ENCODE measurements at regions not wholly inside any gene's neighbourhood (a gene's known extent, or its start where the extent isn't known, plus 50 kb on each side); places are given as distances from the start of the nearest gene placed in this dataset.
"Not testable (repeated sequence)": the region's sequence is repeated elsewhere in the genome, so short reads cannot be mapped to it uniquely, and the experiment has no call there.

DNA sequence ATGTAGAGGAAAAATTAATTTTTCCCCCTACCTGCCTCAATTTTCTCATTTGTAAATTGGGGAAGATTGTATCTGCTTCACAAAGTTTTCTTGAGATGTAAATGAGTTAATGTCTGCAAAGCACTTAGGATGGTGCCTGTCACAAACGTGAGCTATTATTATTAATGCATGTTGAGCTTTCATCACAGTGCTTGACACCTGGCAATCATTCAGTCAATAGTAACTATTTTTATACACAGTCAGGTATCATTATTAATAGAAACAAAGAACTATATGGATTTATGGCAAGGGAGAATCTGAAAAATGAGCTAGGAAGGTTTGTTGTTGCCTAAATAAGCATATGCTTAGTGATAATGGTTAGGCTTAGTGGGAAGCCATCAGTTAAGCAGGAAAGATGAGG, 238.2 kb upstream of the GRM7 start:
- DNase-seq: no peak

DNA sequence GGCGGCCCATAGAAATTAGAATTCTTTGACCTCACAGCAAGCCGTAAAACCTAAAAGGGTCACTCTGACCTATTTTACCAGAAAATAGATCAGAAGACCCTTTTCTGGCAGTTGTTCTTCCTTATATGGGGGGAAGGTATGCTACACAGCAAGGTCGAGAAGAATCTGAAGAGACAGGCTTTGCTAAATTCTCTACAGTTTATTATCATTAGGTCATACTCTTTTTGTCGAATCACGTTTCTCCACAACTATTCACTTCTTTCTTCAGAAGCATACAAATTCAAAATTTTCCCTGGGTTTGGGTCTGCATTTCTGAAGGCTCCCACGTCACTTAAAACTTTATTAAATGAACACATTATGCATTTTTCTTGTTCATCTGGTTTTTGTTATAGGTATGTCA, 229.5 kb upstream of the GRM7 start:
- no peak for DNase-seq

DNA sequence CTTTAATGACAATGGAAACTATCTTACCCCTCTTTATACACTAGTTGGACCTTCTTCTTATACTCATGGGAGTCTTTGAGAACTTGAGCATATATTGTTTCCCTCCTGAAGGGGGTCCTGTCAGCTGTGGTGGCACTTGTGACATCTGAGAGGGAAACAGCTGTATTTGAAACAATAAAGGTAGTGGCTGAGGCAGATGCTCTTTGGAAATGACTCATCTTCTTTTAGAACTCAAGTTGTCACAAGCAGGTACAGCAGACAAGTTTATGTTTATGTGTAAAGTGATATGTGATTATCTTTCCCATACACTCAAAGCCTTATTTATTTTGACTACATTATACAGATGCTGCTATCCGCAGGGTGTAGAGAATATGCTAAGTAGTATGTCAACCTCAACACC, 220.0 kb upstream of the GRM7 start:
- DNase-seq: no peak

DNA sequence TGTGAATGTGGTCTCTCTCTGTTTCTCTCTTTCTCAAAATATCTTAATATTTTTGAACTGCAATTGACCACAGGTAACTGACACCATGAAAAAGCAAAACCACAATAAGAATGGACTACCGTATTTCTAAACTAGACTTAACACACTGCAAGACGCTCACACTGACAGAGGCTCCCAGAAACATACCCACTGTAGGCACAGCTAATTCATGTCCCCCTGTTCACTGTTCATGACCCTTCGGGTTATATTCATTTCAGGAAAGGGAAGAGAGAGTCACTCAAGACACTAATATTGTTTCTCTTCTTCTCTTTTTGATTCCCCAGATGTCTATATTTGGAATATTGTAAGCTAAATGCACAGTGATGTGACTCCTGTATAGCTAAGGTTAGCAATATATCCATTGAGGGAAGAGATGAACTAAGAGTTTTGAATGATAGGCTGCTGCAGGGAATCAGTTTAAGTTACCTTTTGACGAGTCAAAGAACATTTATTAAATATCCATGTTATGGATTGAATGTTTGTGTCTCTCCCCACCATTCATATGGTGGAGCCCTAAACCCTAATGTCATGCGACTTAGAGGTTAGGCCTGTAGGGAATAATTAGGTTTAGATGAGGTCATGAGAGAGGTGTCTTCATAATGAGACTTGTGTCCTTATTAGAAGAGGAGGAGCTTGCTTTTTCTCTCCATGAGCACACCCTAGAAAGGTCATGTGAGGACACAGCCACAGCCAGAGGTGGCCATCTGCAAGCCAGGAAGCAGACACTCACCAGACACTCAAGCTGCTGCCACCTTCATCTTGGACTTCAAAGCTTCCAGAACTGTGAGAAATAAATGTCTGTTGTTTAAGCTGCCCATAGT, 216.6 kb upstream of the GRM7 start:
- DNase-seq: no peak

DNA sequence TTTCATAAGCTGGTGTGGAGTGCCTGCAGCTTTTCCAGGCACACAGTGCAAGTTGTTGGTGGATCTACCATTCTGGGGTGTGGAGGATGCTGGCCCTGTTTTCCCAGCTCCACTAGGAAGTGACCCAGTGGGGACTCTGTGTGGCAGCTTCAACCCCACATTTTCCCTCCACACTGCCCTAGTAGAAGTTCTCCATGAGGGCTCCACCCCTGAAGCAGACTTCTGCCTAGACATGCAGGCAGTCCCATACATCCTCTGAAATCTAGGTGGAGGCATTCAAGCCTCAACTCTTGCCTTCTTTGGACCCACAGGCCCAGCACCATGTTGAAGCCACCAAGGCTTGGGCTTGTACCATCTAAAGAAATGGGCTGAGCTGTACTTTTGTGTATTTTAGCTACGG, 206.2 kb upstream of the GRM7 start:
- no peak for DNase-seq

DNA sequence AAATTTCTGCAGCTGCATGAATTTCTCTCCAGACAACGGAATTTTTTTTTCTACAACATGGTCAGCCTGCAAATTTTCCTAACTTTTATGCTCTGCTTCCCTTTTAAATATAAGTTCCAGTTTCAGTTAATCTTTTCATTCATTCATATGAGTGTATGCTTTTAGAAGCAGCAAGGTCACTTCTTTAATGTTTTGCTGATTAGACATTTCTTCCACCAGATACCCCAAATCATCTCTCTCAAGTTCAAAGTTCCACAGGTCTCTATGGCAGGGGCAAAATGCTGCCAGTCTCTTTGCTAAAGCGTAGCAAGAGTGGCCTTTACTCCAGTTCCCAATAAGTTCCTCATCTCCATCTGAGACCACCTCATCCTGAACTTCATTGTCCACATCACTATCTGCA, 205.6 kb upstream of the GRM7 start:
- DNase-seq: no peak

DNA sequence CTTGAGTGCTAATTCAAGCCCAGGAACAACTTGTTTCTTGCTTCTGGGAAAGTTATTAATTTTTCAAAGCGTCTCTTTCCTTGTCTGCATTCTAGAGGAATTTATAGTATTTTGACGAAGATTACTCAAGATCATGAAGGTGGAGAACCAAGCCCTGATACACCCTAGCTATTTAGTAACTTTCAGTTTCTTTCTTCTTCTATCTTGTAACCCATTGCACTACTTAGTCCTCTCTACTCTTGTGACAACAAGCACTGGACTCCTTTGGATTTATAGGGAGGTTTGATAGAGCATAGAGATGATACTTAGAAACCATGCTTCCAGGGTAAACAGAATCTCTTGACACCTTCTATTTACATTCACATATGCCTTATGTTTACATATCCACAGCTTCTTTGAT, 203.3 kb upstream of the GRM7 start:
- DNase-seq: no peak

DNA sequence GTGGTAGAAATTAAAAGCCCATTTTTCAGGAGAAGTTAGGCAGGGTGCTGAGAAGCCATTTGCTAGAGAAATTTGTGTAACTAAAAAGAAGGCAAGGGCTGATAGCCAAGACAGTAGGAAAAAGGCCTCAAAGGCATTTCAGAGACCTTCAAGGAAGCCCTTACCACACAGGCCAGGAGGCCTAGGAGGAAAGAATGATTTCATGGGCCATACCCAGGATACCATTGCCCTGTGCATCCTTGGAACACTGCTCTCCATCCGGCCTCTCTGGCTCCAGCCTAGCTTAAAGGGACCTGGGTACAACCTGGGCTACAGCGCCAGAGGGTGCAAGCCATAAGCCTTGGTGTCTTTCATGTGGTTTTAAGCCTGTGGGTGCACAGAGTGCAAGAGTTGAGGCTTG, 193.6 kb upstream of the GRM7 start:
- DNase-seq: no peak

DNA sequence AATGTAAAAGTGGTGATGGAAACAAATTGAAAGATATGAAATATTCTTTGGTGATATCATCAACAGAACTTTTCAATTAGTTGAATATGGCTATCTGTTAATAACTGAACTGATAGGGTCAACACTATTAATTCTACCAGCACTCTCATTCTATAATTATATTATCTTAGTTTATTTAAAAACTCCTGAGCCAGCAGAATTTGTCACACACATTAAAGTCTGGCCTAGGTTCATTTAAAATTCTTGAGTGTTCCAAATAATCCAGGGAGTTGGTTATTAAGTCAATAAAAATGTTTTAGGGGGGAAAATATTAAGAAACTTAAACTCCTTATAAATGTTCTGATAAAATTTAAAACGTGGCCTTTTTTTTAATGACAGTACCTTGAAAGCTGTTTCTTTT, 189.6 kb upstream of the GRM7 start:
- no peak for DNase-seq

DNA sequence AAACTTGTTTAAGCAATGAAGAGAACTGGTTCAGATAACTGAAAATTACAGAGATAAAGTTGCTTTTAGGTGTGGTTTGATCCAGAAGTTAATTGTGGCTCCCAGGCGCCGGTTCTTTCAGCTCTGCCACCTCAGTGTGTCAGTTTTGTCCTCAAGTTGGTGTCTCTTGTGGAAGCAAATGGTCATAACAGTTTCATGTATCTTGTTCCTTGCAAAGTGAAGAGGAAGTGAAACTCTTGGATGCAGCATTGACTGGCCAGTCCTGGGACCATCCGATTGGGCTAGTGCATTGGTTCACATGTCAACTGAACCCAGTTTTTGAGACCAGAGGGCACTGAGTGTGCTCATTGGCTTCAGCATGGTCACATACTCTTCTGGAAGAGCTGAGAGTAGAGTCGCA, 181.4 kb upstream of the GRM7 start:
- DNase-seq: no peak

DNA sequence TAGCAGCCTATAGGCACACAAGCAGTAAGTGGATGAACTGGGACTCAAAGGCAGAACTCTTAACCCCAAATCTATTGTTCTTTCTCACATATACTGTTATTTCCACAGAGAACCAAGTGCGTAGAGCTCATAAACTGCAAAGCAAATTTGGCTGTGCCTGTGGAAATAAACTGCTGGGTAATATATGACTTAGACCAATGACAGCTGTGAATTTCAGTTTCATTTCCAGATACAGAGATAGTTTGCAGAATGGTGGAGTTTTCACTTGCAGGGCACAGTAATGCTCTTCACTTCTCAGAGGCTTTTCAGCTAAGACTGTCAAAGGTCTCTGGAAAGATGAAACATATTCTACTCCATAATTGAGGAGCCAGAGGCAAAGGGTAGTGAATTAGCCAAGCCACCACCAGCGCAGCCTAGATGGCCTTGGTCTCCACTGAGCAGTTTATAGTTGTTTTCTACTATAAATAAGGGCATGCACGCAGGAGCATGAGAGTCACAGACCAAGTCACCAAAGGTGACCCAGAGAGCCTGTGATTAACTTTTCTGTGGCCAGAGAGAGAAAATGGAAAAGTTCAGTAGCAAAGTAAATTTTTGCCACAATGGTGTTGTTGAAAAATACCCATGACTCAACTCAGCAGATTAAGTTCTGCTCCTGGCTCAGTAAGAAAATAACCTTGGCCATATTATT, 180.7 kb upstream of the GRM7 start:
- no peak for DNase-seq

DNA sequence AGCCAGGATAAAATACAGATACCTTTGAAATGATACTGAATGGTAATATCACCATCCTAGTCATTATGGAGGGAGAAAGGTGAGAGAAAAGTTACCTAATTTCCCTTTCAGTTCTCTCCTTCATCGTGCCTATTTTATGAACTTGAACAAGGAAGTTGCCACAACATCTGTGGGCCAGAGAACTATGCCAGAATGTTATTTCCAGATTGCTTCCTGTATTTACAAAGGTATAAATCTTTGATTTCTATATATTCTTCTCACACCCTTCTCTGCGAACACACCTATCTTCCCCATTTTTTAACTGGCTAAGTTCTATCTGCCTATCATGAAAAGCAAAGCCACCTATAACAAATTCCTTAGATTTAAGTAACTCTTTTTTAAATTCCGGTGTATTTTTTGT, 163.6 kb upstream of the GRM7 start:
- no peak for DNase-seq

DNA sequence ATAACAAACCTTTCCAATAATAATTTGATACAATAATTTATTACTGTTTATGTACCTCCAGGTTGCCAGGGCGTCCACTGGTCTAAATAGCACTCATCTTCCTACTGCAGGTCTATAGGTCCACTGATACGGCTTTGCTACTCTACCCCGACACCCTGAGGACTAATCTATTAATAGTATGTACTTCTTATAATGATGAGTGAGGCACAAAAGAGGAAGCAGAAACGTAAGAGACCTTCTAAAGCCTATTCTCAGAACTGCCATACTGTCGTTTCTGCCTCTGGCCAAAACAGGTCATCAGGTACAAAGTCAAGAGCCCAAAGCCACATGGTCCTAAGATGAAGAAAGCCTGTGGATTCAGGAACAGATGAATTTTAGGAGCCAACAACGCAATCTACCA, 163.2 kb upstream of the GRM7 start:
- DNase-seq: no peak

DNA sequence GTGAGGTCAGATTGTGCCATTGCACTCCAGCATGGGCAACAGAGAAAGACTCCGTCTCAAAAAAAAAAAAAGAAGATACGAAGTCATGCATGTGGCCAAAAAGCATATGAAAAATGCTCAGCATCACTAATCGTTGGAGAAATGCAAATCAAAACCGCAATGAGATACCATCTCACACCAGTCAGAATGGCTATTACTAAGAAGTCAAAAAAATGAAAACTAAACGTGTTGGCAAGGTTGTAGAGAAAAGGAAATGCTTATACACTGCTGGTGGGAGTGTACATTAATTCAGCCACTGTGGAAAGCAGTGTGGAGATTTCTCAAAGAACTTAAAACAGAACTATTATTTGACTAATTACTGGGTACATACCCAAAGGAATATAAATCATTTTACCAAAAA, 156.1 kb upstream of the GRM7 start:
- not testable (repeated sequence) for DNase-seq

DNA sequence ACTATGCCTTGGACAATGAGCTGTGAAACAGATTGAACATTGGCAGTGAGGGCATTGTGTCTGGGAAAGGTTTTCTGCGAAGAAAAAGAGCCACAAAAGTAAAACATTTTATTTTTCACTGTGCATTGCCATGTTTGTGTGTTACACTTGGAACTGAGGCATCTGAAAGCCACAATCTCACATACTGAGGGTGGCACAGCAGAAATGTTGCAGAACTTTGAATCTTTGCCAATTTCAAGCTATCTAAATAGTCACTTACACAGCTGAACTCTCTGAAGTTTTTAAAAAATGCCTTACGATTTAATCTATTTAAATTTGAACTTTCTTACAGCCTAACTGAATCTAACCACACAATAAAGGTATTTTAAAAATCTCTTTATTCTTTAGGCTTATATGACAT, 154.1 kb upstream of the GRM7 start:
- DNase-seq: no peak

DNA sequence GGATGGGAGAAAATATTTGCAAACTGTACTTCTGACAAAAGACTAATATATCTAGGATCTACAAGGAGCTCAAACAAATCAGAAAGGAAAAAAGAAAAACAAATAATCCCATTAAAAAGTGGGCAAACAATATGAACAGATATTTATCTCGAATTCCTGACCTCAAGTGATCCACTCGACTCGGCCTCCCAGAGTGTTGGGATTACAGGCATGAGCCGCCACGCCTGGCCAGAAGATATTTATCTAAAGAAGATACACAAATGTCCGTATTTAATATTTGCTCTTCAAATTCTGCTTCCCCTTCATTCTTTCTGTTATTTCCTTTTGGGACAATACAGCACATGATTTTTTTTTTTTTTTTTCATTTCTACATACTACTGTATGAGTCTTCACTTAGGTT, 151.7 kb upstream of the GRM7 start:
- no peak for DNase-seq

DNA sequence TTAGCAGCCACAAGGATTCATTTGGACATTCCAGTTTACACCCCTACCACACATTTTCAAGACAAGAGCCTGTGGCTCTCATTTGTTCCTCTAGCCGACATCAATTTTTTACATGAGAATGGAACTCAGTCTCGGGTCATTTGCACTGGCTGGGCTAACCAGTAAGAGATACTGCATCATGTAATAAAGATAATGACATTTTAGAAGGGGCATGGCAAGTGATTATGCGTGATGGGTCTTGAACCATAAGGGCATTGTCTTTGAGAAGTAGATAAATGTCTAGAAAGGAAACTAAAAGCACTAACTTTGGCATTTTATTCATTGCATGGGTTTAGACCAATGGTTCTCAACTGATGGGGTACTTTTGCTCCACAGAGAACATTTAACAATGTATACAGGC, 146.0 kb upstream of the GRM7 start:
- no peak for DNase-seq

DNA sequence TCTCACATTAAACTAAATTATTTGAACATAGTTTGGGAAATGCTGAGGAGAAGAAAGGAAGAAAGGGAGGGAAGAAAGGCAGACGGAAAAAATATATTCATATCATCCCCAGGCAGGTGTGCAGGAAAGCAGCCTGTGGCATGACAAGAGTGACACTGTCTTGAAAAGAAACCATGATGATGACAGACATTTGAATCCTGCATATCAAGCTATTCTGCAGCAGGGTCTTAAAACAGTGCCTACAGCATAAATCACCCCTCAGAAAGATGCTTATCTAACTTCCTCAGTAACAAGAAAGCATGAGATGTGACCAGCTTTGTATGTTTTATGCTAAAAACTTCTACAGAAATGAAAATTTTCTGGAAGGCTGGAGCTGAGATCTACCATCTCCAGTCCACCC, 144.5 kb upstream of the GRM7 start:
- DNase-seq: no peak

DNA sequence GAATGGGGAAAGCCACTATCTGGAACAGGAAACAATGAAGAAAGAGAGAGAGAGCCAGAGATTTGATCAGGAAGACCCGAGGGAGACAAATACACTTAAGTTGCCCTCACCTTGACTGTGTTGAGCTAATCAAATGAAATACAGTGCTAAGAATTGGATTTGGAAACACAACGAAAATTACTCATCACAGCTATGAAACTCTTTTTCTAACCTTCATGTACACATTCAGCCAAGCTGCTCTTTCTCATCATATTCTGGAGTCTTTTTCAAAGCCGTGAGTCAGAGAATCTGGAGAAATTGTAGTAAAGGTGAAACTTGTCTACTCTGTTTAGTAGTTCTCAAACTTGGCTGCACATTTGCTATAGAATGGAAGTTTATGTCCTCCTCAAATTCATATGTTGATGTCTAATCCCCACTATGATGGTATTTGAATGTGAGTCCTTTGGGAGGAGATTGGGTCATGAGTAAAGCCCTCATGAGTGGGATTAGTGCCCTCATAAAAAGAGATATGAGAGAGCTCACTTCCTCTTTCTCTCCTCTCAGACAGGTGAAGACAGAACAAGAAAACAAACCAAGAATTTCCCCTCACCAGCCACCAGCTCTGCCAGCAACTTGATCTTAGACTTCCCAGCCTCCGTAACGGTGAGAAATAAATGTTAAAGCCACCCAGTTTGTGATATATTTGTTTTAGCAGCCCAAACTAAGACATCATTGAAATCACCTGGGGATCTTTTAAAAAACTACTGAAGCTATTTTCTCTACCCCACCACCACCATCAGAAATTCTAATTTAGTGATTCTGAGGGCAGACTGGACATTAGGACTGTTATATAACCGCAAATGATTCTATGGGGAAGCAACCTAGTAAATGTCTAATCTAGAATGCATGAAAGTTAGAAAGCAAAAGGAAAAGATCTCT, 143.6 kb upstream of the GRM7 start:
- DNase-seq: no peak

DNA sequence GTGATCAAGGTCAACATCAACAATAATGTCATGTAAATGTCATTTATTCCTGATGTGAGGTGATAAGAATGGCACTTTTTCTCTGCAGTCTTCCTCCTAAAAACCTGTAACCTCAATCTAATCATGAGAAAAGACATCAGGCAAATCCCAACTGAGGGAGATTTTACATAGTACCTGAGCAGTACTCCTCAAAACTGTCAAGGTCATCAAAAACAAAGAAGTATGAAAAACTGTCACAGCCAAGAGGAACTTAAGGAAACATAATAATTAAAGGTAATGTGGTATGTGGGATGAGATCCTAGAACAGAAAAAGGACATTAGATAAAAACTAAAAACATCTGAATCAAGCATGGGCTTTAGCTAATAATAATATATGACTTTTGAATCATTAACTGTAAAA, 140.9 kb upstream of the GRM7 start:
- DNase-seq: no peak

DNA sequence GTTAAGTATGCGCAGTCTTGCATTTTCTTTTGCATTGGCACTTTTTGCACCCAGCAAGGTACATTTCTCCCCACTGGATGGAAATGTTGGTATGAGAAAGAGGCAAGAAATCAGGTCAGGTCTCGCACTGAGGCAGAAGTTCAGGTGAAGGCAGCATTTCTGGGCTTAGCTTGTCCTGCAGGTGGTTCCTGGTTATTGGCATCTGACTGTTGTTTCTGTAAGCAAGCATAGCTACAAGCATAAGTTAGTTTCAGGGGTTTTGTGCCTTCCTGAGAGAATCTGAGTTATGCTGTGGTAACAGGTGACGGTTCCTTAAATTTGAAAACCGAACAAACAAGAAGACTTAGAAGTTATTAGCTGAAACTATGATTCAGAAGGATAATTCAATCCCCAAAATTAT, 139.4 kb upstream of the GRM7 start:
- no peak for DNase-seq

DNA sequence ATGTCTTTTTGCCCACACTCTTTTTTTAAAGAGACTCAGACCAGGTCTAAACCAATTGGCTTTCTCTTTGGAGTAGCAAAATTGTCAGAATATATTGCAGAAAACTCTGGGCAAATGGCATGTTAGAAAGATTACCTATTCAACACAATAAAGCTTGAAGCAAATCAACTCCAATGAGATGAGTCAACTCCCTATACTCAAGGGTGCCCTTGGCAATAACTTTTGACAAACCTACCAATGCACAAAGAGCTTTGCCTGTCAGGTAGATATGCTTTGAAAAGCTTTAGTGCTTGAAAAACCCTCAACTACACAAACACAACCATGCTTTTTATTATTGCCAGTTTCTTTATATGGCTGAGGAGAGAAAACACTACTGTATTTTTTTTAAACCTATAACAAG, 137.7 kb upstream of the GRM7 start:
- DNase-seq: no peak

DNA sequence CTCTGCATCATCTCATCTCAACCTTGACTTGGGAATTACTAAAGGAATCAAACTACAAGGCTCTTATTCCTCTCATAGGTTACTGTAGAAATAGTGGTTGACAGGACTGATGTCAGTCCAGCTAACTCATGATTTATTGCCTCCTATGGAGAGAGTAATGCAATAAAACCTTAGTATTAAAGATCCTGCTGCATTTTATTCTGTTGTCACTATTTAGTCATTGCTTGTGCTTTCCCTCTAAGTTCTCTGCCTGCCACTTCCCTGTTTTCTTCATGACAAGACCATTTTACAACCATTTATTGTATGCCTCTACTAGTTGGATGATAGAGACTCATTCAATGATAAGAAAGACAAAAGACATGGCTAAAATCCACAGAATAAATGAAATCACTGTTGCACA, 134.1 kb upstream of the GRM7 start:
- no peak for DNase-seq
